ENCODE measurements at regions not wholly inside any gene's neighbourhood (a gene's known extent, or its start where the extent isn't known, plus 50 kb on each side); places are given as distances from the start of the nearest gene placed in this dataset.

- TF ChIP-seq USF2 (CRISPR knock-in tag; IDR thresholded peaks at IDR 0.05) (no peak), CTCF (IDR thresholded peaks at IDR 0.05) (no peak), ZNF263 (CRISPR knock-in tag; IDR thresholded peaks at IDR 0.05; ENCODE audit: low read depth) (no peak), E2F4 (CRISPR knock-in tag; IDR thresholded peaks at IDR 0.05; ENCODE audit: borderline replicate concordance, low read depth) (no peak), SP1 (CRISPR knock-in tag; conservative IDR thresholded peaks at IDR 0.05) (no peak), IRF1 (CRISPR knock-in tag; IDR thresholded peaks at IDR 0.05) (no peak)
Measured at GRCh38 chr5:118778941-118779340, 209.4 kb downstream of the DTWD2 start.
